ENCODE measurements at regions not wholly inside any gene's neighbourhood (a gene's known extent, or its start where the extent isn't known, plus 50 kb on each side); places are given as distances from the start of the nearest gene placed in this dataset.

DNA sequence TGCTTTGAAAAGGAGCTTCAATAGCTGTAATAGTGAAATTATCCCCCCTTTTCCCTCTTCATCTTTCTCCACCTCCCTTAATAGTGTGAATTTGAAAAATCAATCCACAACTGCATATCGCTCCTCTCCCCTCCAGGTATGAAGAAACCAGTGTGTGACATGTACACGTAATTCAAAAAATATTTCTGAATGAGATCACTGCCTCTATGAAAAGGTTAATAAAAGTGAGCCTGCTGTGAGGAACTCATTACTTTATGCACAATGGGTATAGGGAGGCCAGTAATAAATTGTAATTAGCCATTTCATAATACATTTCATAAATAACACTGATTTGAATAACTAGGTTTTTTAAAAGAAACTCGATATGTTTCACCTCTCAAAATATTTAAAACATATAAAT lies 209.0 kb upstream of the KYNU start:
- H3K36me3 Mint-ChIP-seq (ENCODE audit: low read depth): no peaks in the 10 kb centered on the region
- no peaks in the 10 kb centered on the region for H3K27me3 Mint-ChIP-seq (ENCODE audit: insufficient read depth)
- no peak for DNase-seq
- no peak overlapping the region for H3K4me3 Mint-ChIP-seq
- TF ChIP-seq, protein P1, sequence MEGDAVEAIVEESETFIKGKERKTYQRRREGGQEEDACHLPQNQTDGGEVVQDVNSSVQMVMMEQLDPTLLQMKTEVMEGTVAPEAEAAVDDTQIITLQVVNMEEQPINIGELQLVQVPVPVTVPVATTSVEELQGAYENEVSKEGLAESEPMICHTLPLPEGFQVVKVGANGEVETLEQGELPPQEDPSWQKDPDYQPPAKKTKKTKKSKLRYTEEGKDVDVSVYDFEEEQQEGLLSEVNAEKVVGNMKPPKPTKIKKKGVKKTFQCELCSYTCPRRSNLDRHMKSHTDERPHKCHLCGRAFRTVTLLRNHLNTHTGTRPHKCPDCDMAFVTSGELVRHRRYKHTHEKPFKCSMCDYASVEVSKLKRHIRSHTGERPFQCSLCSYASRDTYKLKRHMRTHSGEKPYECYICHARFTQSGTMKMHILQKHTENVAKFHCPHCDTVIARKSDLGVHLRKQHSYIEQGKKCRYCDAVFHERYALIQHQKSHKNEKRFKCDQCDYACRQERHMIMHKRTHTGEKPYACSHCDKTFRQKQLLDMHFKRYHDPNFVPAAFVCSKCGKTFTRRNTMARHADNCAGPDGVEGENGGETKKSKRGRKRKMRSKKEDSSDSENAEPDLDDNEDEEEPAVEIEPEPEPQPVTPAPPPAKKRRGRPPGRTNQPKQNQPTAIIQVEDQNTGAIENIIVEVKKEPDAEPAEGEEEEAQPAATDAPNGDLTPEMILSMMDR (IDR thresholded peaks at IDR 0.05): no peak
- no peaks in the 10 kb centered on the region for H3K4me1 Mint-ChIP-seq (ENCODE audit: low read depth)
- H3K9me3 Mint-ChIP-seq: no peaks in the 10 kb centered on the region; the same call in 1 of the 2 replicates
- H3K27ac Mint-ChIP-seq: no peak overlapping the region

DNA sequence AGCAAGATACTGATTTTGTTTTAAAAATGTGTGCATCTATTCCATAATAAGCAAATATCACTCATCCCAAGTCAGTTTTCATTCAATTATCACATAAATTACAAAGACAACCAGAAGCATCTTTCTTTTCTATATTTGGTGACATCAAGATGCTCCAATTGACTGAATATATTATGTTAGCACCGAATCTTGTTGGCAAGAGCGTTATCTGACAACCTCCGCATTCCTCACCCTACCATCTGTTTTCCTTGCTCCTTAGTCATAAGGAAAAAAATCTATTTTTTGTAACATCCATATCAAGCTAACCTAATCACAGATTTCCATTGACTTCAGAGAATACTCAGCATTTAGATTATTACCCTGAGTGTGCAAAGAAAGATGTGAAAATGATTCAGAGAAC lies 212.2 kb upstream of the KYNU start:
- Mint-ChIP-seq H3K27ac (no peak overlapping the region), H3K4me1 (ENCODE audit: low read depth) (no peaks in the 10 kb centered on the region), H3K27me3 (ENCODE audit: insufficient read depth) (no peaks in the 10 kb centered on the region), H3K4me3 (no peak overlapping the region), H3K9me3 (peaks cover 4% of the 10 kb centered on the region; the same call in 1 of the 2 replicates), H3K36me3 (ENCODE audit: low read depth) (no peaks in the 10 kb centered on the region)
- TF ChIP-seq, protein P1 (IDR thresholded peaks at IDR 0.05): no peak
- no peak for DNase-seq

DNA sequence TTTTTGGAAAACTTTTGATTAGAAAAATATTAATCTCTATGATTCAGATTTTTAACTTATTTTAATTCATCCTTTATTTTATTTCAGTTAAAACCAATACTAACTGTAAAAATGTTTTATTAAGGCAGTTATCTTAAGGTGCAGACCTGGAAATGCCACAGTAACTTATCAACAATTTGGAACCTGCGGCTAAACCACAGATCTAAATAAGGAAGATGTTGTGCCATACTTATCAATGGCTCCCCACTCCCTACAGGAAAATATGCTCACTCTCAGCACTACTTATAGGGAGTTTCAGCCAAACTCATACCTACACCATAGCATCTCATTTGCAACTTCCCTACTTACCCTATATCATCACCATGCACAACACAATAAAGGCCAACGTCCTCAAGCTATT lies 226.9 kb upstream of the KYNU start:
- Mint-ChIP-seq H3K9me3 (peaks cover 7% of the 10 kb centered on the region), H3K27ac (no peak overlapping the region), H3K4me3 (no peak overlapping the region), H3K36me3 (ENCODE audit: low read depth) (no peaks in the 10 kb centered on the region), H3K27me3 (ENCODE audit: insufficient read depth) (no peaks in the 10 kb centered on the region; the same call in 1 of the 2 replicates), H3K4me1 (ENCODE audit: low read depth) (no peaks in the 10 kb centered on the region)
- TF ChIP-seq, protein P1 (IDR thresholded peaks at IDR 0.05): no peak
- no peak for DNase-seq

DNA sequence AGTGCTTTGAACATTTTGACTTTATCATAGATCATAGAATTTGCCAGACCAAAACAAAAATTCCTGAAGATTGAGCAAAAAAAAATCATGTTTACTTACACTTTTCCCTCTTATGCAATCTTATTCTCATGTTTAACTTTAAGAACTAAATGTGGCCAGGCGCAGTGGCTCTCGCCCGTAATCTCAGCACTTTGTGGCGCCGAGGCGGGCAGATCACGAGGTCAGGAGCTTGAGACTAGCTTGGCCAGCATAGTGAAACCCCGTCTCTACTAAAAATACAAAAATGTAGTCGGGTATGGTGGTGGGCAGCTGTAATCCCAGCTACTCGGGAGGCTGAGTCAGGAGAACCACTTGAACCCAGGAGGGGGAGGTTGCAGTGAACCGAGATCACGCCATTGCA lies 227.9 kb upstream of the KYNU start:
- H3K36me3 Mint-ChIP-seq (ENCODE audit: low read depth): no peaks in the 10 kb centered on the region
- H3K27me3 Mint-ChIP-seq (ENCODE audit: insufficient read depth): no peaks in the 10 kb centered on the region; the same call in 1 of the 2 replicates
- TF ChIP-seq, protein P1 (IDR thresholded peaks at IDR 0.05): no peak
- H3K9me3 Mint-ChIP-seq: no peaks in the 10 kb centered on the region; the same call in none of the 2 replicates
- no peak overlapping the region for H3K27ac Mint-ChIP-seq
- DNase-seq: no peak
- no peak overlapping the region for H3K4me3 Mint-ChIP-seq
- no peaks in the 10 kb centered on the region for H3K4me1 Mint-ChIP-seq (ENCODE audit: low read depth)

DNA sequence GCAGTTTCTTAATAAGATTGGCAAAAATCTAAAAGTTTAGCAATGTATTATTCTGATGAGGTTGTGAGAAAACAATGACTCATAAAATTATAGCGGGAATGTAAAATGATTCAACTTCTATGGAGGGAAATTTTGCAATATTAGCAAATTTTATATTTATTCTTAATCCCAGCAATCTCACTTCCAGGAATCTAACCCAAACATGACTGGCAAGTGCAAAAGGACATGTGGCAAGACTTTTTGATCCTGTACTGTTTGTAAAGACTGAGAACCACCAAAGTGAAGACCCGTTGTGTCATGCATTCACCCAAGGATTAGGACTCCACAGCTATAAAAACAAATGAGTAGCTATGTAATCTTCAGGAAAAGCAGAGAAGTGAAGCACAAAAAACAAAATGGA lies 234.8 kb upstream of the KYNU start:
- H3K27ac Mint-ChIP-seq: no peak overlapping the region
- no peak for DNase-seq
- H3K27me3 Mint-ChIP-seq (ENCODE audit: insufficient read depth): no peaks in the 10 kb centered on the region
- H3K9me3 Mint-ChIP-seq: peaks cover 8% of the 10 kb centered on the region
- H3K4me3 Mint-ChIP-seq: no peak overlapping the region
- no peaks in the 10 kb centered on the region for H3K4me1 Mint-ChIP-seq (ENCODE audit: low read depth)
- no peaks in the 10 kb centered on the region for H3K36me3 Mint-ChIP-seq (ENCODE audit: low read depth)
- TF ChIP-seq, protein P1 (IDR thresholded peaks at IDR 0.05): no peak

DNA sequence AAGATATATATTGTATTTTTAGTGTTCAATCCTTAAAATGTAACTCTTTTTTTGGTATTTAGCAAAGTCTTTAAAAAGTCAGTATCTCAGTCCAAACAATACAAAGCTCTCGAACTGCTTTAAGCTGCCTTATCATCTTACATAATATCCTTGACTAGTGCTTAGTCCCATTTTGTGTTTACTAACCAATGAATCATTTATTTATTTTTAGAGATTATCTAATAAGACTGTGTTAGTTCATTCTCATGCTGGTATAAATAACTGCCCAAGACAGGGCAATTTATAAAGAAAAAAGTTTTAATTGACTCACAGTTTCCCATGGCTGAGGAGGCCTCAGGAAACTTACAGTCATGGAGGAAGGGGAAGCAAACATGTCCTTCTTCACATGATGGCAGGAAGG lies 248.3 kb upstream of the KYNU start:
- DNase-seq: no peak
- Mint-ChIP-seq H3K4me3 (no peak overlapping the region), H3K9me3 (peaks cover 14% of the 10 kb centered on the region), H3K4me1 (ENCODE audit: low read depth) (no peaks in the 10 kb centered on the region), H3K27me3 (ENCODE audit: insufficient read depth) (no peaks in the 10 kb centered on the region), H3K36me3 (ENCODE audit: low read depth) (no peaks in the 10 kb centered on the region), H3K27ac (no peak overlapping the region)
- TF ChIP-seq, protein P1 (IDR thresholded peaks at IDR 0.05): no peak

Measured in HFFc6 (cell line).